AG04450 (cell line): ENCODE measurements at regions not wholly inside any gene's neighbourhood (a gene's known extent, or its start where the extent isn't known, plus 50 kb on each side); places are given as distances from the start of the nearest gene placed in this dataset.

Experiments
- CTCF ChIA-PET: fragments of 300-600, 350-600 bp; formaldehyde crosslinking; extraction: SDS; loops from one replicate; lab custom pipeline; 2022; ENCODE audit warnings: antibody characterized with exemption, inconsistent platforms; lab: Charles Lee
- POLR2A ChIA-PET: fragments of 350-600 bp; formaldehyde crosslinking; extraction: SDS; loops from one replicate; lab custom pipeline; 2021; ENCODE audit warnings: antibody characterized with exemption, inconsistent platforms; lab: Yijun Ruan, JAX
- DNase-seq: peaks from one replicate; pipeline ENCODE4 v3.0.0-alpha.2; 2011; ENCODE audit warnings: low read depth, low spot score
- H3K27ac ChIP-seq: one replicate; pipeline ENCODE4 v1.5.1; 2012; ENCODE audit warnings: low read depth, low read length, control low read depth
- H3K27me3 ChIP-seq: one replicate; pipeline ENCODE4 v1.6.0; 2012; ENCODE audit warnings: low read length; ENCODE audit not compliant: control insufficient read depth, insufficient read depth
- H3K4me3 ChIP-seq: 2 replicates; pipeline ENCODE4 v1.5.1; 2011; ENCODE audit warnings: mild to moderate bottlenecking, low read depth, low read length, control low read depth
- H3K9me3 ChIP-seq: 2 replicates; pipeline ENCODE4 v1.5.1; 2012; ENCODE audit warnings: low read length; ENCODE audit not compliant: control insufficient read depth, insufficient read depth
- TF ChIP-seq, protein P1 (sequence below): IDR thresholded peaks from 2 replicates; pipeline ENCODE4 v1.5.1; 2011; ENCODE audit warnings: low read depth, low read length, control low read depth, inconsistent platforms

DNA sequence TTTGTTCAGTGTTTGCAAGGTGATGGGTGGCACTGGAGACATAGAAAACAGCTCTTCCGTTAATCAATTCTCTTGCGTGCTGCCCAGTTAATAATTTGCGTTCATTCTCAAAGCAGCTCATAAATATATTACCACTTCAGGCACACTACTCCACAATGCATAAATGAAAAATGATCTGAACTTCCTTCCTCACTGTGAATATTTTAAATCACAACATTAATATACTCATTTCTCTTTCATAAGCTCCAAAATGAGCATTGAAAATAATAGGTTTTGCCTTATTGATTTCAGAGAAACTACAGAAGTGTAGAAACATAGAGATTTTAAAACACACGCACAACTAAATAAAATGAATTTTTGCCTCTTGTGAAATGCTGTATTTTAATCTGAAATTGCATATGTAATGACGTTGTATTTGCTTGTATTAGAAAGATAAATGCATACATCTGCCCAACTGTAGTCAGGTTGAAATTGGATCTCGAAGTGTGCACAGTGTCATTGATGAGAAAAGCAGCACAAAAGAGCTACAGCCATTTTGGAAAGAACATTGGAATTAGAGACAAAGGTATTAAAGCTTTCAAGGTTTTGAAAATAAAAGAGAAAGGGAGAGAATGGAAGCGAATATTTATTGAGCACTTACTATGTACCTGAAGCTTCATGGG is 350.5 kb downstream of the LPIN1 start:
- Histone ChIP-seq H3K27me3 (no peaks in the 10 kb centered on the region), H3K4me3 (no peak overlapping the region), H3K9me3 (no peaks in the 10 kb centered on the region), H3K27ac (no peak overlapping the region)
- TF ChIP-seq, protein P1, sequence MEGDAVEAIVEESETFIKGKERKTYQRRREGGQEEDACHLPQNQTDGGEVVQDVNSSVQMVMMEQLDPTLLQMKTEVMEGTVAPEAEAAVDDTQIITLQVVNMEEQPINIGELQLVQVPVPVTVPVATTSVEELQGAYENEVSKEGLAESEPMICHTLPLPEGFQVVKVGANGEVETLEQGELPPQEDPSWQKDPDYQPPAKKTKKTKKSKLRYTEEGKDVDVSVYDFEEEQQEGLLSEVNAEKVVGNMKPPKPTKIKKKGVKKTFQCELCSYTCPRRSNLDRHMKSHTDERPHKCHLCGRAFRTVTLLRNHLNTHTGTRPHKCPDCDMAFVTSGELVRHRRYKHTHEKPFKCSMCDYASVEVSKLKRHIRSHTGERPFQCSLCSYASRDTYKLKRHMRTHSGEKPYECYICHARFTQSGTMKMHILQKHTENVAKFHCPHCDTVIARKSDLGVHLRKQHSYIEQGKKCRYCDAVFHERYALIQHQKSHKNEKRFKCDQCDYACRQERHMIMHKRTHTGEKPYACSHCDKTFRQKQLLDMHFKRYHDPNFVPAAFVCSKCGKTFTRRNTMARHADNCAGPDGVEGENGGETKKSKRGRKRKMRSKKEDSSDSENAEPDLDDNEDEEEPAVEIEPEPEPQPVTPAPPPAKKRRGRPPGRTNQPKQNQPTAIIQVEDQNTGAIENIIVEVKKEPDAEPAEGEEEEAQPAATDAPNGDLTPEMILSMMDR = no peak
- DNase-seq = no peak
- ChIA-PET CTCF (interaction anchor here (0.9 kb wide), 1 partner anchor 264 kb away, joined by 3 read pairs; no protein-coding TSS in a partner anchor), POLR2A (no interaction called here)

DNA sequence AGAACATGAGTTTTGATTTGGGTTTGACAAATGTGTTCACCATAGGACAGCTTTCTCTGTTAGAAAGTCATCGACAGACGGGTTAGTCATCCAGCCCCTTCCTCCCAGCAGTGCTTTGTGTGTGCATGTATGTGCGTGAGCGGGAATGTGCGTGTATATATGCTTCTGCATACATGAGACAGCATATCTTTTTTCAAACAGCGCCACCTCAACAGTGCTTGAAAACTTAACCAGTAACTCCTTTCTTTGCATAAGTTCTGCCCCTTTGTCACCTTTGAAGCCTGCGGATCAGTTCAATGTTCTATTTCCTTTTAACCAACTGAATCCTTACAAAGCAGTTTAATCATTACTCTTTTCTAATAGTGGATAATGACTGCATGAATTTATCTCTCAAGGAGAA is 351.4 kb downstream of the LPIN1 start:
- Histone ChIP-seq H3K4me3 (no peak overlapping the region), H3K27me3 (no peaks in the 10 kb centered on the region), H3K9me3 (no peaks in the 10 kb centered on the region), H3K27ac (no peak overlapping the region)
- ChIA-PET POLR2A (no interaction called here), CTCF (no interaction called here)
- DNase-seq = no peak
- TF ChIP-seq, protein P1 = no peak

DNA sequence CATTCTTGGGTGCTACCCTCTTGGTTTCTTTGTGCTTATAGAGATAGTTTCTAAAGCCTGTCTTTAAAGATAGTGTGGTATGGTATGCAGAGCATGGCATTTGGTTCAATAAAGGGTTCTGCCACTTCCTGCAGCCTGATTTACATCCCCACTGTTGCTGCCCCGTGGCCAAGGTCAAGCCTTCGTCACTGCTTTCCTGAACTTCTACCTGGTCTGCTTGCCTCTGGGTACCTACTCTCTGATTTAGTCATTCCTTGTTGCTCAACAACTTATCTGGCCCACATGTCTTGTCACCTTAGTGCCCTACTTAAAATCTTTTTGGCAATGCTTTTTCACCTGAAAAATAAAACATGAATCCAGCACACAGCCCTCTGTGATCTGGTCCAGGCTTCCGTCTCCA is 352.9 kb downstream of the LPIN1 start:
- Histone ChIP-seq H3K27ac (no peak overlapping the region), H3K4me3 (no peak overlapping the region), H3K27me3 (no peaks in the 10 kb centered on the region), H3K9me3 (no peaks in the 10 kb centered on the region)
- ChIA-PET POLR2A (no interaction called here), CTCF (no interaction called here)
- DNase-seq = no peak
- TF ChIP-seq, protein P1 = no peak

DNA sequence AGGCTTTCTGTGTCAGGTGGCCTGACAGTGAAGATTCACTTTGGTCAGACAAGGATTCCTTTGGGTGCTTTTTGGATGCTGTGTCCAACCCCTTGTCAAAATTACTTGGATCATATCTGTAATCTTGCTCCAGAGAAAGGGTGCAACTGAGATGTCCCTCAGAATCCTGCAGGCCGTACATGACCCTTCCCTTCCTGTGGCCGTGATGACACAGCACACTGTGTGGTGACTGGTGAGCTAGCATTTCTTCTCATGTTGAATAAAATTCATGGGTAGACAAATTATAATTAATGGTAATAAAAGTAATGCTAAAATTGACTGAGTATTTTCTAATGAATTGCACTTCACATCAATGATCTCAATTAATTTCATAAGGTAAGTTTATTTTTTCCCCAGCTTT is 356.2 kb downstream of the LPIN1 start:
- H3K9me3 ChIP-seq = no peaks in the 10 kb centered on the region
- ChIA-PET POLR2A (no interaction called here), CTCF (no interaction called here)
- TF ChIP-seq, protein P1 = no peak
- no peak overlapping the region for H3K4me3 ChIP-seq
- H3K27me3 ChIP-seq = no peaks in the 10 kb centered on the region
- H3K27ac ChIP-seq = no peak overlapping the region
- DNase-seq = no peak

DNA sequence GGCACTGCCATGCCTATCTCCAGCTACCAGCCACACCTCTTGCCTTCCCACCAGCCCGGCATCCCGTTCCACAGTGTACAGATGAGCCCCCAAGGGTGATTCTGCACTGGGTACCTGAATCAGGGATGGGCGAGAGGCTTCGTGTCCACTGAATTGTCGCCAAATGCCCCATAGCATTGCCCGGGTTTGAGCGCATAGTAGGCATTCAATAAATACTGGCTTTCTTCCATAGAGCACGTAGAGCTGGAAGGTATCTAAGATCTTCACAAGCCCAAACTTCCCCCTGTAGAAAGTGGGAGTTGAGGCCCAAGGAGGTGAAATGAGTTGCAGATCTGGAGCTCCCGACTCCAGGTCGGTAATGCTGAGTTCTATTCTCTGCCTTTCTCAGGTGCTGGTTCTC is 358.7 kb downstream of the LPIN1 start:
- Histone ChIP-seq H3K9me3 (no peaks in the 10 kb centered on the region), H3K4me3 (no peak overlapping the region), H3K27me3 (no peaks in the 10 kb centered on the region), H3K27ac (no peak overlapping the region)
- ChIA-PET CTCF (interaction anchor here (0.6 to 1.4 kb wide), 2 partner anchors 123 to 902 kb away, joined by 3 to 10 read pairs; no protein-coding TSS in a partner anchor), POLR2A (no interaction called here)
- DNase-seq = no peak
- TF ChIP-seq, protein P1 = no peak
